Ramos (cell line): ENCODE measurements at regions not wholly inside any gene's neighbourhood (a gene's known extent, or its start where the extent isn't known, plus 50 kb on each side); places are given as distances from the start of the nearest gene placed in this dataset.
"Not testable (repeated sequence)": the region's sequence is repeated elsewhere in the genome, so short reads cannot be mapped to it uniquely, and the experiment has no call there.

Source experiments
- in situ Hi-C: fragments of 300-500 bp; cut with MboI; formaldehyde crosslinking; loops from one replicate; pipeline ENCODE4 v1.14.3; 2022; ENCODE audit warnings: low sequenced_read_pairs; ENCODE audit not compliant: unreplicated experiment

GRCh38 chr17:43316522-43317142, 82.2 kb upstream of the ARL4D start:
- in situ Hi-C loops = loop anchor here (25.0 kb wide), 1 partner anchor 604 kb away; no protein-coding TSS in a partner anchor

- in situ Hi-C loops = loop anchor here (25.0 kb wide), 1 partner anchor 604 kb away; no protein-coding TSS in a partner anchor
These were observed 82.2 kb upstream of the RNU2-1 start for GRCh38 chr17:43315858-43316521.

GRCh38 chr17:43315369-43315768, 81.6 kb upstream of the RNU2-1 start:
- in situ Hi-C loops = loop anchor here (25.0 kb wide), 1 partner anchor 603 kb away; no protein-coding TSS in a partner anchor

- in situ Hi-C loops = loop anchor here (25.0 kb wide), 1 partner anchor 602 kb away; no protein-coding TSS in a partner anchor
These were observed 80.8 kb upstream of the RNU2-1 start for GRCh38 chr17:43314611-43315011.

GRCh38 chr17:43312011-43312410, 78.2 kb upstream of the RNU2-1 start:
- in situ Hi-C loops = loop anchor here (25.0 kb wide), 1 partner anchor 600 kb away; no protein-coding TSS in a partner anchor

GRCh38 chr17:43309505-43310332, 75.9 kb upstream of the RNU2-1 start:
- in situ Hi-C loops = loop anchor here (25.0 kb wide), 1 partner anchor 597 kb away; no protein-coding TSS in a partner anchor

- in situ Hi-C loops = loop anchor here (25.0 kb wide), 1 partner anchor 597 kb away; no protein-coding TSS in a partner anchor
These were observed 75.2 kb upstream of the RNU2-1 start for GRCh38 chr17:43308999-43309398.

GRCh38 chr17:43304792-43305191, 71.0 kb upstream of the RNU2-1 start:
- in situ Hi-C loops = loop anchor here (25.0 kb wide), 1 partner anchor 592 kb away; no protein-coding TSS in a partner anchor

GRCh38 chr17:43303049-43303448, 69.3 kb upstream of the RNU2-1 start:
- in situ Hi-C loops = loop anchor here (25.0 kb wide), 1 partner anchor 591 kb away; no protein-coding TSS in a partner anchor

- in situ Hi-C loops = loop anchor here (25.0 kb wide), 1 partner anchor 587 kb away; no protein-coding TSS in a partner anchor
These were observed 65.7 kb upstream of the RNU2-1 start for GRCh38 chr17:43299300-43300076.

- in situ Hi-C loops = not testable (repeated sequence)
These were observed 55.9 kb upstream of the RNU2-1 start for GRCh38 chr17:43289670-43290069.

- in situ Hi-C loops = not testable (repeated sequence)
These were observed 49.8 kb upstream of the RNU2-1 start for GRCh38 chr17:43283606-43284005.
